ENCODE measurements at regions not wholly inside any gene's neighbourhood (a gene's known extent, or its start where the extent isn't known, plus 50 kb on each side); places are given as distances from the start of the nearest gene placed in this dataset.

DNA sequence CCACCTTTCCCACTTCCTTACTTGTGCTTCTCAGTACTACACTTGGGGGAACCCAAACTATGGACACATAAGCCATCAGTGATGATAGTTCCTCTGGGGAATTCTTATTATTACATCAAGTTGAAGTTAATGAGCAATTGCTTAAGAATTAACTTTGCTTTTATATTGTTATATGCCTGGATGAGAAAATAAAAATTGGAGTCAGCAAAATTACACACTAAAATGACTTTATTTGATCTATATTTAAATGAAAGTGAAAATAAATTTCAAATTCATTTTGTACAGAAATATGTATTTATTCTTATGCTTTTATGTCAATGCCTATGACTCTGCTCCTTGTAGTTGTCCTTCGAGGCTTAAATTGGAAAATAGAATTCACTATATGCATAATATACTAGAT, 149.4 kb upstream of the KCND2 start:
- H3K27ac ChIP-seq (ENCODE audit: low read depth, low read length) = no peak overlapping the region
- H2AFZ ChIP-seq (ENCODE audit: low read depth, low read length) = no peak overlapping the region
- no peak overlapping the region for H3K4me3 ChIP-seq (ENCODE audit: insufficient read depth, low read depth, low read length)
- H3K4me3 Mint-ChIP-seq (ENCODE audit: unreplicated experiment) = no peak overlapping the region
- FAIRE-seq = no peak
- no peak overlapping the region for H3K27ac Mint-ChIP-seq (ENCODE audit: unreplicated experiment)
- no peaks in the 10 kb centered on the region for H3K27me3 ChIP-seq (ENCODE audit: insufficient read depth, low read length)
- H3K36me3 ChIP-seq (ENCODE audit: insufficient read depth, low read length) = no peaks in the 10 kb centered on the region
- H4K20me1 ChIP-seq (ENCODE audit: insufficient read depth, low read length) = no peaks in the 10 kb centered on the region
- H3K4me1 ChIP-seq (ENCODE audit: insufficient read depth, low read length) = no peaks in the 10 kb centered on the region
- no peak overlapping the region for H3K4me2 ChIP-seq (ENCODE audit: low read length)
- no peak for DNase-seq (ENCODE audit: low read depth)
- H3K9ac ChIP-seq (ENCODE audit: low read length) = no peak overlapping the region
- H3K9me3 Mint-ChIP-seq (ENCODE audit: unreplicated experiment) = peaks cover 1% of the 10 kb centered on the region
- no peaks in the 10 kb centered on the region for H3K4me1 Mint-ChIP-seq (ENCODE audit: low read depth, unreplicated experiment)
- TF ChIP-seq CTCF (IDR thresholded peaks at IDR 0.05; ENCODE audit: insufficient read depth, low read depth, low read length) (no peak), EZH2 (IDR thresholded peaks at IDR 0.05; ENCODE audit: insufficient read depth, low read length) (no peak)
- H3K79me2 ChIP-seq (ENCODE audit: insufficient read depth, low read length) = no peaks in the 10 kb centered on the region
- H3K36me3 Mint-ChIP-seq (ENCODE audit: low read depth, unreplicated experiment) = no peaks in the 10 kb centered on the region
- H3K9me3 ChIP-seq (ENCODE audit: insufficient read depth, low read depth, low read length) = no peaks in the 10 kb centered on the region
- H3K27me3 Mint-ChIP-seq (ENCODE audit: low read depth, unreplicated experiment) = no peaks in the 10 kb centered on the region

DNA sequence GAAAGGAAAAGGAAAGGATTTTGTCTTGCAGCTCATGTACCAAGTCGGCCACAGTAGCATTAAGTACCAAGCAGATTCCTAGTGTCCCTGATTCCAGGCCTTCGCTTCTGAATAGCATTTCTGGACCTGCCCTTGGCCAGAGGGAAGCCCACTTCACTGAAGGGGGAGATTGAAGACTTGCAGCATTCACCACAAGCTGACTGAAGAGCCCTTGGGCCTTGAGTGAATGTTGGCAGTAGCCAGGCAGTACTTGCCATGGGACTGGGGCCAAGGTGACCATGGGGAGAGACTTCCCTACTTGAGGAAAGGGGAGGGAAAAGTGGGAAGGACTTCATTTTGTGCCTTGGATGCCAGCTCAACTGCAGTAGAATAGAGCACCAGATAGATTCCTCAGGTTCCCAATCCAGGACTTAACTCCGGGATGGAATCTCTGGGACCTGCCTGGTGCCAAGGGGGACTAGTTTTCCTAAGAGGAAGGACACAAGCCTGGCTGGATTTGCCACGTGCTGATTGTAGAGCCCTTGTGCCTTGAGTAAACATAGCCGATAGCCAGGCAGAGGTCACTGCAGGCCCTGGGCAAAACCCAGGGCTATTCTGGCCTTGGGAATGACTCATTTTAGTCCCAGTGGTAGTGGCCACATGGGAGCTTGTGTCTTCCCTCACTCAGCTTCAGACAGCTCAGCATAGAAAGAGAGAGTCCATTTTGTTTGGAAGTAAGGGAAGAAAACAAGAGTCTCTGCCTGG, 141.7 kb upstream of the KCND2 start:
- FAIRE-seq (no peak), DNase-seq (ENCODE audit: low read depth) (no peak)
- no peaks in the 10 kb centered on the region for H3K36me3 ChIP-seq (ENCODE audit: insufficient read depth, low read length)
- H2AFZ ChIP-seq (ENCODE audit: low read depth, low read length) = no peak overlapping the region
- no peak overlapping the region for H3K4me3 ChIP-seq (ENCODE audit: insufficient read depth, low read depth, low read length)
- H3K27me3 ChIP-seq (ENCODE audit: insufficient read depth, low read length) = no peaks in the 10 kb centered on the region
- no peaks in the 10 kb centered on the region for H4K20me1 ChIP-seq (ENCODE audit: insufficient read depth, low read length)
- Mint-ChIP-seq H3K27me3 (ENCODE audit: low read depth, unreplicated experiment) (no peaks in the 10 kb centered on the region), H3K4me3 (ENCODE audit: unreplicated experiment) (no peak overlapping the region), H3K27ac (ENCODE audit: unreplicated experiment) (no peak overlapping the region), H3K4me1 (ENCODE audit: low read depth, unreplicated experiment) (no peaks in the 10 kb centered on the region), H3K9me3 (ENCODE audit: unreplicated experiment) (peaks cover 7% of the 10 kb centered on the region), H3K36me3 (ENCODE audit: low read depth, unreplicated experiment) (no peaks in the 10 kb centered on the region)
- no peaks in the 10 kb centered on the region for H3K4me1 ChIP-seq (ENCODE audit: insufficient read depth, low read length)
- no peak overlapping the region for H3K27ac ChIP-seq (ENCODE audit: low read depth, low read length)
- H3K4me2 ChIP-seq (ENCODE audit: low read length) = no peak overlapping the region
- H3K79me2 ChIP-seq (ENCODE audit: insufficient read depth, low read length) = no peaks in the 10 kb centered on the region
- no peak for TF ChIP-seq EZH2 (IDR thresholded peaks at IDR 0.05; ENCODE audit: insufficient read depth, low read length)
- no peak for TF ChIP-seq CTCF (IDR thresholded peaks at IDR 0.05; ENCODE audit: insufficient read depth, low read depth, low read length)
- H3K9ac ChIP-seq (ENCODE audit: low read length) = no peak overlapping the region
- no peaks in the 10 kb centered on the region for H3K9me3 ChIP-seq (ENCODE audit: insufficient read depth, low read depth, low read length)

- Histone ChIP-seq H3K27ac (ENCODE audit: low read depth, low read length) (no peak overlapping the region), H3K4me1 (ENCODE audit: insufficient read depth, low read length) (no peaks in the 10 kb centered on the region), H3K9ac (ENCODE audit: low read length) (no peak overlapping the region), H3K9me3 (ENCODE audit: insufficient read depth, low read depth, low read length) (no peaks in the 10 kb centered on the region), H4K20me1 (ENCODE audit: insufficient read depth, low read length) (no peaks in the 10 kb centered on the region), H2AFZ (ENCODE audit: low read depth, low read length) (no peak overlapping the region), H3K36me3 (ENCODE audit: insufficient read depth, low read length) (no peaks in the 10 kb centered on the region), H3K79me2 (ENCODE audit: insufficient read depth, low read length) (no peaks in the 10 kb centered on the region), H3K4me2 (ENCODE audit: low read length) (no peak overlapping the region), H3K4me3 (ENCODE audit: insufficient read depth, low read depth, low read length) (no peak overlapping the region), H3K27me3 (ENCODE audit: insufficient read depth, low read length) (no peaks in the 10 kb centered on the region)
- Mint-ChIP-seq H3K4me3 (ENCODE audit: unreplicated experiment) (no peak overlapping the region), H3K9me3 (ENCODE audit: unreplicated experiment) (no peaks in the 10 kb centered on the region), H3K27me3 (ENCODE audit: low read depth, unreplicated experiment) (no peaks in the 10 kb centered on the region), H3K27ac (ENCODE audit: unreplicated experiment) (no peak overlapping the region), H3K36me3 (ENCODE audit: low read depth, unreplicated experiment) (no peaks in the 10 kb centered on the region), H3K4me1 (ENCODE audit: low read depth, unreplicated experiment) (no peaks in the 10 kb centered on the region)
- TF ChIP-seq CTCF (IDR thresholded peaks at IDR 0.05; ENCODE audit: insufficient read depth, low read depth, low read length) (no peak), EZH2 (IDR thresholded peaks at IDR 0.05; ENCODE audit: insufficient read depth, low read length) (no peak)
- FAIRE-seq (no peak), DNase-seq (ENCODE audit: low read depth) (no peak)
Observed at GRCh38 chr7:120138497-120138896, 134.5 kb upstream of the KCND2 start.

All from astrocyte (in vitro differentiated cells and primary cell).